Duodenal mucosa (tissue), 2 donors: ENCODE measurements at regions not wholly inside any gene's neighbourhood (a gene's known extent, or its start where the extent isn't known, plus 50 kb on each side); places are given as distances from the start of the nearest gene placed in this dataset.

Source experiments
- H3K27ac ChIP-seq: one replicate; pipeline ENCODE4 v1.7.0; 2013; ENCODE audit warnings: low read depth, low read length
- H3K27me3 ChIP-seq, 2 donors: one replicate each; pipeline ENCODE4 v1.7.0; 2013; ENCODE audit warnings: low read length in 2 of 2, control low read depth in 1 of 2; ENCODE audit not compliant: insufficient read depth in 2 of 2, control insufficient read depth in 1 of 2
- H3K36me3 ChIP-seq, 2 donors: one replicate each; pipeline ENCODE4 v1.7.0; 2013; ENCODE audit warnings: low read length in 2 of 2, control low read depth in 1 of 2; ENCODE audit not compliant: insufficient read depth in 2 of 2, control insufficient read depth in 1 of 2
- H3K4me1 ChIP-seq, 2 donors: one replicate each; pipeline ENCODE4 v1.7.0; 2013; ENCODE audit warnings: low read length in 2 of 2, control low read depth in 1 of 2; ENCODE audit not compliant: insufficient read depth in 2 of 2, control insufficient read depth in 1 of 2
- H3K4me3 ChIP-seq, 2 donors: one replicate each; pipeline ENCODE4 v1.7.0; 2013; ENCODE audit warnings: low read length in 2 of 2, low read depth in 1 of 2
- H3K9ac ChIP-seq, 2 donors: one replicate each; pipeline ENCODE4 v1.7.0; 2013; ENCODE audit warnings: low read length in 2 of 2, low read depth in 1 of 2
- H3K9me3 ChIP-seq, 2 donors: one replicate each; pipeline ENCODE4 v1.7.0; 2013; ENCODE audit warnings: low read length in 2 of 2, control low read depth in 1 of 2; ENCODE audit not compliant: control insufficient read depth in 1 of 2

DNA sequence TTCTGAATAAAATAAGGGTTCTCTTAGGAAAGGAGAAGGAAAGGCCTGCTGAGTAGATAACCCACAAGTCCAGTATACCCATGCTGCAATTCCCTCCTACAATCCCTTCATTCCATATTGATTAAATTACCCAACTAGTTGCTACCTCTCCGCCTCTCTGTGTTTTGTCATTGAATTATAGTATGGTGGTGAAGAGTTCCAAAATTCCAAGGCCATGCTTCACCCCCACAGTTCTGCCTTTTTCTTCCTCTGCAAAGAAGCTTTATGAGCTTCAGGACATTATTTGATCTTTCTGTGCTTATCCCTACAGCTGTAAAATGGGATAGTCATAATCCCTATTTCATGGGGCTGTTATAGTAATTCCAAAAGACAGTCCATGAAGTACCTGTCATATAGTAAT lies 215.6 kb downstream of the ACTL7B start:
- no peaks in the 10 kb centered on the region for H3K9me3 ChIP-seq
- H3K4me1 ChIP-seq, result peaks cover 0 to 4% of the 10 kb centered on the region in 2 donors
- H3K27ac ChIP-seq, result no peak overlapping the region
- H3K27me3 ChIP-seq, result peaks cover 0 to 2% of the 10 kb centered on the region in 2 donors
- H3K4me3 ChIP-seq, result no peak overlapping the region
- no peak overlapping the region for H3K9ac ChIP-seq
- no peaks in the 10 kb centered on the region for H3K36me3 ChIP-seq

DNA sequence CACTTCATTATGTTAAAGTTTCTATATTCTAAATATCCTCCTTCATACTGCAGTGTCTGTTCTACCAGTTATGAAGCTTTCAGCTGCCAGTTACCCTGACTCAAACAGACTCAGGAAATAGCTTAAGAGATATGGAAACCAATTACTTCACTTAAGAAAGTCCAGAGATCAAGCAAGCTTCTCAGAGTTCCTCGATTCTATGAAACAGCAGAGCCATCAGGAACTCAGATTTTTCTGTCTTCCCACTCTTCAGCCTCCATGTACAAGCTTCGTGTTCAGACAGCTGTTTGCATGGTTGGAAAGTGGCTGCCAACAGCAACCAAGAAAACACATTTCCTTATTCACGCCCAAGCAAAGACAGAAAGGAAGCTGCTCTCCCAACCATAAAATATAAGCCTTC lies 216.1 kb downstream of the ACTL7B start:
- Histone ChIP-seq H3K27me3 (peaks cover 0 to 2% of the 10 kb centered on the region in 2 donors), H3K9me3 (no peaks in the 10 kb centered on the region), H3K27ac (no peak overlapping the region), H3K4me1 (peaks cover 0 to 4% of the 10 kb centered on the region in 2 donors), H3K9ac (no peak overlapping the region), H3K36me3 (no peaks in the 10 kb centered on the region), H3K4me3 (no peak overlapping the region)

DNA sequence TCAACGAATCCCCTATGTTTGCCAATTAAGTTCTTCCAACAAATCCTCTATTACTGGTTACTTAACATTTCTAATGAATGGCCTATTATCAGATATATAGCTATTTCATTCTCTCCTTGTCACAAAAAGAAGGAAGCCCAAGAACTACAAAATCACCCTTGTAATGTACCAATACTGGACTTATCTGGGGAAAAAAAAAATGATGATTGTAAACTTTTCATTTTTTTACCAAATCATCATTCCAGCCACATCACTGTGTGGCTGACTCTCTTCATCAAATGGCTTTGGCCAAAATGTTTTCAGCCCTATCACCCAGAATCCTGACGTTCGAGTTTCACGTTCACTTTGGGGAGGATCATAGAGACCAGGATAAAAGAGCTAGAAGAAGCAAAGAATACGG lies 216.7 kb downstream of the ACTL7B start:
- Histone ChIP-seq H3K27ac (no peak overlapping the region), H3K4me1 (peaks cover 0 to 4% of the 10 kb centered on the region in 2 donors), H3K27me3 (peaks cover 0 to 2% of the 10 kb centered on the region in 2 donors), H3K4me3 (no peak overlapping the region), H3K9me3 (no peaks in the 10 kb centered on the region), H3K36me3 (no peaks in the 10 kb centered on the region), H3K9ac (no peak overlapping the region)

DNA sequence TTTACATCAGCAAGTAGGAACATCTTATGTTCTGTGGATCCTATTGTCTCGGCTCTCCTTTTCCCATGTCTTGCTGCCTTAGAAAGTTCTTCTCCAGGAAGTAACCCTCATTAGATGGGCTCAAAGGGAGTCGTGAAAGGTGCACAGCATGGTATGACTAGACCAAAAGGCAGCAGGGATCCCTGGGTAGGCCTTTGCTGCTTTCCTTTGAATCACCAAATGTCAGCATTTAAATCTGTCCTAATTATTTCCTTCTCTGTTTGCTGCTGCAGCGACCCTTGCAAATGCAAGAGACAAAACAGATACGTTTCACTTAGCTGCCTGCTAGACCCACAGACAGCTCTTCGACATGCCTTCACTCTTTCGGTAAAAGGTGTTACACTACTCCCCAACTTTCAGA lies 218.4 kb downstream of the ACTL7B start:
- Histone ChIP-seq H3K36me3 (no peaks in the 10 kb centered on the region), H3K4me3 (no peak overlapping the region), H3K4me1 (peaks cover 0 to 4% of the 10 kb centered on the region in 2 donors), H3K9me3 (no peaks in the 10 kb centered on the region), H3K9ac (no peak overlapping the region), H3K27ac (no peak overlapping the region), H3K27me3 (peaks cover 0 to 2% of the 10 kb centered on the region in 2 donors)

DNA sequence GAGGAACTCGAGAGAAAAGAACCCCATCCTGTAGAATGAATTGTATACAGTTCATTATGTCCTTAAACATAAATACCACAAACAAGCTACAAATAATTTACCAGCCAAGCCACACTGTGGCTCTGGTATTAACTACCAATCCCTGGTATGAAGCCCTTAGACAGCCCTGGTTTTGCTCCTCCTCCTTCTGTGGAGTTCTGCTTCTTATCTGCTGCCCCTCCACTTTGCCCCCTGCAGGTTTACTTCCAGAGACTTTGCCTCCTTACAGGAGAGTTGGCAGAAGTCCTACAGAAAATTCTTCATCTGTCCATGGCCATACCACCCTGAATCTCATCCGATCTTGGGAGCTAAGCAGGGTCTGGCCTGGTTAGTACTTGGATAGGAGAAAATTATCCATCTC lies 219.8 kb downstream of the ACTL7B start:
- Histone ChIP-seq H3K27me3 (peaks cover 0 to 2% of the 10 kb centered on the region in 2 donors), H3K4me1 (peaks cover 0 to 4% of the 10 kb centered on the region in 2 donors), H3K9me3 (no peaks in the 10 kb centered on the region), H3K9ac (no peak overlapping the region), H3K36me3 (no peaks in the 10 kb centered on the region), H3K27ac (no peak overlapping the region), H3K4me3 (no peak overlapping the region)

DNA sequence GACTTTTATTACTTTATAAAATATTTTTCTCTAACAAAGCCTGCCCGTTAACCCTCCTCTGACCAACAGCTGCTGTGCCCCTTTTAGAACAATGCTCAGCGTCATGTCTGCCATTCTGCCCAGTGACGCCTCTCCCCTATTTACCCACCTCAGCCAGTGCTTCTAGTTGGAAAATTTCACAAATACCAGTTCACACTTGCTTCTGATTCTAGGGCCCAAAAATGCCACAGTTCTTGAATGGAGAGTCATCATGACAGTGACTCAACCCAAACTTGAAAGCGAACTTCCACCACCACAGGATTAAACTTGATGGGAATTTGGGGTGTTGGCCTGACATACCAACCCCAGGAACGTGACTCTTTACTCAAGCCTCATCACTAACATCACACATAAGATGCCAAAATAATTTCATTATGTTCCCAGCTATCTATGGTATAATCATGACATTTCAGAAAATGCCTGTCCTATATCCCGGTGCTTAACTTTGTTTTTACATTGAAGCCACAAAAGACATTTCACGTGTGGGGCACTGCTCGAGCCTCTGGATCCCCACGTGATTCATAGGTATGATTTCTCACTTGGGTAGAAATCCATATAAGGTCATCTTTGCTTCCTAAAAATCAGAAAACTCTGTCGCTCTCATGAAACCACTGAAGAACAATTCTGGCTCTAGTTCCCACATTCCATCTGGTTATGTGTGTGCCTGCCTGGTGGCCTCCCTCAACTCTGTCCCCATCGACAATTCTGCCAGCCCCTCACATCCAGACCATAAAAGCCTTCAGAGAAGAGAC lies 220.9 kb downstream of the ACTL7B start:
- Histone ChIP-seq H3K36me3 (no peaks in the 10 kb centered on the region), H3K9ac (no peak overlapping the region), H3K27me3 (peaks cover 0 to 2% of the 10 kb centered on the region in 2 donors), H3K27ac (no peak overlapping the region), H3K4me3 (no peak overlapping the region), H3K4me1 (peaks cover 0 to 4% of the 10 kb centered on the region in 2 donors), H3K9me3 (no peaks in the 10 kb centered on the region)

DNA sequence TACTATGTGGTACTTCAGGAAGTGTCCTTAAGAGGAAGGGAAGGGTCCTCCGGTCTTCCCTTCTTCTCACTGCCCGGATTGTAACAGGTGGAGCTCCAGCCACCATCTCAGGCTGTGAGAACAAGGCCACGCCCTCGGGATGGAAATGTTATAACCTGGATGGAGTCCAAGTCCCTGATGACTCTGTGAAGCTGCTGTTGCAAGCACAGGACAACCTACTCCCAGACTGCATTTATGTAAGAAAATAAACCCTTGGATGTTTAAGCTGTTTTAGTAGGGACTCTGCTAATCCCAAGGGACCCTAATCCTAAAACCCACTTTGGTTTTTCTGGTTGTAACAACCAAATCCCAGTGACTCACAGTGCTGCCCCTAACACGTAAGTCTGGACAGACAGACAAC lies 221.6 kb downstream of the ACTL7B start:
- no peak overlapping the region for H3K27ac ChIP-seq
- no peaks in the 10 kb centered on the region for H3K9me3 ChIP-seq
- no peak overlapping the region for H3K9ac ChIP-seq
- peaks cover 0 to 2% of the 10 kb centered on the region in 2 donors for H3K27me3 ChIP-seq
- H3K36me3 ChIP-seq, result no peaks in the 10 kb centered on the region
- H3K4me3 ChIP-seq, result no peak overlapping the region
- H3K4me1 ChIP-seq, result no peaks in the 10 kb centered on the region

DNA sequence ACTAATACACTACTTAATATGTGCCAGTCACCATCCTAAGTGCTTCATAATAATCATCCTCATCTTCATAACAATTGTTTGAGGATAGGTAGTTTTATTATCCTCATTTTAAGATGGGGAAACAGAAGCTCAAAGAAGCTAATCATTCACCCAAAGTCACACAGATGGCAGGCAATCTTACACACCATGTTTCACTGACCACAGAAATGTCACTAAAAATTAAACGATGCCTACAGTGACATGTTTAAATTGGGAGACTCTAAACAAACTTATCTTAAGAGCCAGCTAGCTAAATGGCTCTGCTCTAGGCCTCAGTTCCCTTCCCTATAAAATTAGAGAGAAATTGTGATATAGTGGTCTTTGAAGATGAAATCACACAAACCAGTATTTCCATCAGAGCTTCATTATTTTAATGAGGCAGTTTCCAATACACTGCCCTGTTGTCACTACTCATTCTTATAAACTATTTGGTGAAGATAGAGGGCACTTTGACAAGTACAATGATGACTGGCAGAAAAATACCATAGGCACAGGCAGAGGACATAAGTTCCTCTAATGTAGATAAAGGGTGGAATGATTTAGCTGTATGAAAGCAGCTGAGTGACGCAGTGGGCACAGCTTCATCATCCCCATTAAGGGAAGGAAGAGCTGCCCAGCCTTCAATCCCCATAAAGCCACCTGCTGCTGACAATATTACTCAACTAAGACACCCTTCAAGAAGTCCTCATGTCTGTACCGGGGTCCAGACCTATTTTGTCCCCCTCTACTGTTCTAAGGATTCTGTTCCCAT lies 224.1 kb downstream of the ACTL7B start:
- H3K9me3 ChIP-seq, result no peaks in the 10 kb centered on the region
- H3K4me1 ChIP-seq, result peaks cover 0 to under 1% of the 10 kb centered on the region in 2 donors
- no peak overlapping the region for H3K27ac ChIP-seq
- no peaks in the 10 kb centered on the region for H3K27me3 ChIP-seq
- H3K36me3 ChIP-seq, result no peaks in the 10 kb centered on the region
- H3K4me3 ChIP-seq, result no peak overlapping the region
- H3K9ac ChIP-seq, result no peak overlapping the region

DNA sequence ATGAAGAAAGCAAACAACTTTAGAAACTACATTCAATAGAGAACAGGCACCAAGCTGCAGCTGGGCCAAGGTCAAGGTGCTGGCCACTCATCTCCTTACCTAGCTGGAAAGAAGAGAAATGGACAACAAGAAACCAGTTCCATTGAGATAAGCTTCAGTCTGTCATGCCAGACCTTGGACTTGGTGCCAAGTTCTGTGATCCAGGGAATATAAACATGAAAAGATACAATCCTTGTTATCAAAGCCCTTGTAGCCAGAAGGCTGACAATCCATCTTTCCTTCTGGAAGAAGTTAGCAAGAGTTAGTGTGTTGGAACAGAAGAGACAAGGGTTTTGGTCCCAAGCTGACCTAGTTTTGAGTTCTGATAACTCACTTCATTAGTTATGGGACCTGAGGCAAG lies 227.5 kb downstream of the ACTL7B start:
- Histone ChIP-seq H3K9ac (no peak overlapping the region), H3K36me3 (no peaks in the 10 kb centered on the region), H3K9me3 (no peaks in the 10 kb centered on the region), H3K27ac (no peak overlapping the region), H3K27me3 (no peaks in the 10 kb centered on the region), H3K4me1 (peaks cover 5 to 10% of the 10 kb centered on the region in 2 donors), H3K4me3 (no peak overlapping the region)

DNA sequence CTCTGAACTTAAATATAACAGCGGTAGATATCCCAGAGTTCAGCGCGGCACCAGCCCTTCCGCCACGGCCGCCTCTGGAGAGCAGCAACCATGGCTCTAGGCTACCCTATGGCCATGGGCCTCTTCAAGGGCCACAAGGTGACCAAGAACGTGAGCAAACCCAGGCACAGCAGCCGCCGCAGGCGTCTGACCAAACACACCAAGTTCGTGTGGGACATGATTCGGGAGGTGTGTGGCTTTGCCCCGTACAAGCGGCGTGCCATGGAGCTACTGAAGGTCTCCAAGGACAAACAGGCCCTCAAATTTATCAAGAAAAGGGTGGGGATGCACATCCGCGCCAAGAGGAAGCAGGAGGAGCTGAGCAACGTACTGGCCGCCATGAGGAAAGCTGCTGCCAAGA lies 229.0 kb downstream of the ACTL7B start:
- Histone ChIP-seq H3K9ac (no peak overlapping the region), H3K27me3 (no peaks in the 10 kb centered on the region), H3K36me3 (no peaks in the 10 kb centered on the region), H3K27ac (no peak overlapping the region), H3K4me1 (peaks cover 5 to 10% of the 10 kb centered on the region in 2 donors), H3K4me3 (no peak overlapping the region), H3K9me3 (no peaks in the 10 kb centered on the region)
